ENCODE measurements at regions not wholly inside any gene's neighbourhood (a gene's known extent, or its start where the extent isn't known, plus 50 kb on each side); places are given as distances from the start of the nearest gene placed in this dataset.
"Not testable (repeated sequence)": the region's sequence is repeated elsewhere in the genome, so short reads cannot be mapped to it uniquely, and the experiment has no call there.

DNA sequence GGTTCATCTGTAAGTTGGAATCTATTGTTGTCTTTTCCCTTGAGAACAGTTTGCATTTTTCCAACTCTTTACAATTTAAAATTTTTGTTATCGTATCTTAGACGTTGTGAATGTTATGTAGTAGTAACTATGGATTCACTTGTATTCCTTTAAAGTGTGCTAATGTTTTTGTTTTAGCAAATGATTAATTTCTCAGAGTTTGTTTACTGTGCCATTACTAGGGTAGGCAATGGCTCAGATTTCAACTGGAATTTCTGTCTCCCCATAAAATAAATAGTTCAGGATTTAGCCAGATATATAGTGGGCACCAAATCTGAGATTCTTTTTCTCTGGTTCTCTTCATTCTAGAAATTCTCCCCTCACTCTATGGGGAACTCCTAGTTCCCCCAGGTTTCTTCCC is 896.5 kb downstream of the PLA2G4A start:
- WGBS (ENCODE audit: insufficient coverage, low coverage, low lambda C conversion rate, missing lambda C conversion rate), result 60% methylated on average over 2 of the region's 2 CpGs
- H3K27me3 ChIP-seq, result no peaks in the 10 kb centered on the region
- intact Hi-C loops (cut with DNase I), result no loop called here

DNA sequence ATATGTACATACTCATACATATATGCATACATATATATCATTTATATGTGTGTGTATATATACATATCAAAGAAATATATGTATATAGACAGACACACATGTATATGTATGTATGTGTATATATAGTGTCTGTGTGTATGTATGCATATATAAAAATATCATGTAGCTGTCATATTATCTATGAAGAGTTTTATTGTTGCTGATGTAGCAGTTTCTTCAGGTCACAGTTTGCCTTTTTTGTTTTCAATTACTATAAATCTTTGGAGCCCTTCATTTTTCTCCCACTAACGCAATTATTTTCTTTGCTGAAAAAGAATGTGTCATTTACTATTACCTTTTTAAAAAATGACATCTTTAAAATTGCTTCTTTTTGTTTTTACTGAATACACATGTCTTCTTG is 904.5 kb downstream of the PLA2G4A start:
- DNase-seq (no peak), ATAC-seq (no peak)
- H3K27ac ChIP-seq, result no peak overlapping the region
- no peaks in the 10 kb centered on the region for H3K4me1 ChIP-seq
- no peaks in the 10 kb centered on the region for H3K27me3 ChIP-seq
- TF ChIP-seq, protein P1, sequence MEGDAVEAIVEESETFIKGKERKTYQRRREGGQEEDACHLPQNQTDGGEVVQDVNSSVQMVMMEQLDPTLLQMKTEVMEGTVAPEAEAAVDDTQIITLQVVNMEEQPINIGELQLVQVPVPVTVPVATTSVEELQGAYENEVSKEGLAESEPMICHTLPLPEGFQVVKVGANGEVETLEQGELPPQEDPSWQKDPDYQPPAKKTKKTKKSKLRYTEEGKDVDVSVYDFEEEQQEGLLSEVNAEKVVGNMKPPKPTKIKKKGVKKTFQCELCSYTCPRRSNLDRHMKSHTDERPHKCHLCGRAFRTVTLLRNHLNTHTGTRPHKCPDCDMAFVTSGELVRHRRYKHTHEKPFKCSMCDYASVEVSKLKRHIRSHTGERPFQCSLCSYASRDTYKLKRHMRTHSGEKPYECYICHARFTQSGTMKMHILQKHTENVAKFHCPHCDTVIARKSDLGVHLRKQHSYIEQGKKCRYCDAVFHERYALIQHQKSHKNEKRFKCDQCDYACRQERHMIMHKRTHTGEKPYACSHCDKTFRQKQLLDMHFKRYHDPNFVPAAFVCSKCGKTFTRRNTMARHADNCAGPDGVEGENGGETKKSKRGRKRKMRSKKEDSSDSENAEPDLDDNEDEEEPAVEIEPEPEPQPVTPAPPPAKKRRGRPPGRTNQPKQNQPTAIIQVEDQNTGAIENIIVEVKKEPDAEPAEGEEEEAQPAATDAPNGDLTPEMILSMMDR (IDR thresholded peaks at IDR 0.05), result no peak
- TF ChIP-seq POLR2A (IDR thresholded peaks at IDR 0.05), result no peak
- 55% methylated on average over 1 of the region's 1 CpG for WGBS (ENCODE audit: insufficient coverage, low coverage, low lambda C conversion rate, missing lambda C conversion rate)
- no peak overlapping the region for H3K4me3 ChIP-seq
- no peaks in the 10 kb centered on the region for H3K36me3 ChIP-seq
- no peaks in the 10 kb centered on the region for H3K9me3 ChIP-seq
- intact Hi-C loops (cut with DNase I), result no loop called here

More for the DNA sequence above, 896.5 kb downstream of the PLA2G4A start:
- Histone ChIP-seq H3K4me1 (no peaks in the 10 kb centered on the region), H3K36me3 (no peaks in the 10 kb centered on the region), H3K4me3 (no peak overlapping the region), H3K27ac (no peak overlapping the region), H3K9me3 (no peaks in the 10 kb centered on the region)
- TF ChIP-seq, protein P1 (IDR thresholded peaks at IDR 0.05), result no peak
- DNase-seq (no peak), ATAC-seq (no peak)

DNA sequence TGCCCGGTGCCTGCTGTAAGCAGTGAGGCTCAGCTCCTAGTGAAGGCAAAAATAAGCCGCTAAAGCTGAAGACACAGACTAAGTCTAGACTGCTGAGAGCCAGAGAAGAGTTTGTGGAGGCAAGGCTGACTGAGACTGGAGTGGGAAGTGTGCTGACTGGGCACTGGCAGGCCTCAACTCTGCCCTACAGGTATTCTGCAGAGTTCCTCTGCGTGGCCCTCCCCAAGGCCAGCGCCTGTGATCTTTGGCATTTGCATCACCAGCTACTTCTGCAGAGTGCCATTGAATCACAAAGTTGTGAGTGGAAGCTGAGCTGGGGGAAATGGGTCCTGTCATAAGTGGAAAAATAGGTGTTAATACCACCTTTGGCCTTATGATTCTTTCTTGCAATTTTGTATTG is 905.7 kb downstream of the PLA2G4A start:
- H3K9me3 ChIP-seq, result no peaks in the 10 kb centered on the region
- no peak for ATAC-seq
- H3K4me3 ChIP-seq, result no peak overlapping the region
- no peaks in the 10 kb centered on the region for H3K36me3 ChIP-seq
- H3K4me1 ChIP-seq, result no peaks in the 10 kb centered on the region
- TF ChIP-seq POLR2A (IDR thresholded peaks at IDR 0.05), result no peak
- TF ChIP-seq, protein P1 (IDR thresholded peaks at IDR 0.05), result no peak
- peak in 1 of 3 donors; percentile 38 for DNase-seq
- H3K27me3 ChIP-seq, result no peaks in the 10 kb centered on the region
- intact Hi-C loops (cut with DNase I), result no loop called here
- no peak overlapping the region for H3K27ac ChIP-seq
- 74% methylated on average over 4 of the region's 4 CpGs for WGBS (ENCODE audit: insufficient coverage, low coverage, low lambda C conversion rate, missing lambda C conversion rate)

DNA sequence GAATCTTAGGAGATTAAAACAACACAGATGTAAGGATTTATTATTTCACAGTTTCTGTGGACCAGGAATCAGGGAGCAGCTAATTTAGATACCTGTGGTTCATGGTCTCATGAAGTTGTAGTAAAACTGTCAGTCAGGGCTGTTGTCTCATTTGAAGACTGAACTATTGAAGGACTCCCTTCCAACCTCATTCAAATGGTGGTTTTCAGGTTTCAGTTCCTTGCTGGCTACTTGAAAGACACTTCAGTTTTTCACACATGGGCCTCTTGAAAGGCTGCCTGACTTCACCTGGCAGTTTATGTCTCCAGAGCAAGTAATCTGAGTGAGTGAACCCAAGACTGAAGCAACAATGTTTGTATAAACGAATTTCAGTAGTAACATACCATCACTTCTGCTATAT is 915.9 kb downstream of the PLA2G4A start:
- Histone ChIP-seq H3K36me3 (no peaks in the 10 kb centered on the region), H3K4me3 (no peak overlapping the region), H3K4me1 (no peaks in the 10 kb centered on the region), H3K27me3 (no peaks in the 10 kb centered on the region), H3K9me3 (no peaks in the 10 kb centered on the region), H3K27ac (no peak overlapping the region)
- 25% methylated on average over 1 of the region's 1 CpG for WGBS (ENCODE audit: insufficient coverage, low coverage, low lambda C conversion rate, missing lambda C conversion rate)
- ATAC-seq, result no peak
- intact Hi-C loops (cut with DNase I), result no loop called here
- no peak for DNase-seq
- no peak for TF ChIP-seq POLR2A (IDR thresholded peaks at IDR 0.05)
- TF ChIP-seq, protein P1 (IDR thresholded peaks at IDR 0.05), result no peak

DNA sequence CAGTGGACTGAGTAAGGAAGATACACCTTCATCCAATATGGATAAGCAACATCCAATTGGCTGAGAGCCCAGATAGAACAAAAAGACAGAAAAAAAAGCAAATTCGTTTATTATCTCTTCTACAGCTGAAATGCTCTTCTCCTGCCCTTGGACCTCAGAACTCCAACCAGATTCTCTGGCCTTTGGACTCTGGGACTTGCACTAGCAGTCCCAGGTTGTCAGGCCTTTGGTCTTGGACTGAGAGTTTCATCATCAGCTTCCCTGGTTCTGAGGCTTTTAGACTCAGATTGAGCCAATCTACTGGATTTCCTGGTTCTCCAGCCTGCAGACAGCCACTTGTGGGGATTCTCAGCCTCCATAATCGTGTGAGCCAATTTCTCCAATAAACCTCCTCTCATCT is 926.8 kb downstream of the PLA2G4A start:
- no peak overlapping the region for H3K27ac ChIP-seq
- ATAC-seq (peak in 3 of 4 donors; percentile 48 to 90 (median 75)), DNase-seq (no peak)
- TF ChIP-seq, protein P1 (IDR thresholded peaks at IDR 0.05), result no peak
- no peak for TF ChIP-seq POLR2A (IDR thresholded peaks at IDR 0.05)
- H3K4me3 ChIP-seq, result no peak overlapping the region
- H3K4me1 ChIP-seq, result no peaks in the 10 kb centered on the region
- intact Hi-C loops (cut with DNase I), result no loop called here
- H3K9me3 ChIP-seq, result no peaks in the 10 kb centered on the region
- H3K36me3 ChIP-seq, result no peaks in the 10 kb centered on the region
- WGBS (ENCODE audit: insufficient coverage, low coverage, low lambda C conversion rate, missing lambda C conversion rate), result 23% methylated on average over 2 of the region's 2 CpGs
- H3K27me3 ChIP-seq, result no peaks in the 10 kb centered on the region

DNA sequence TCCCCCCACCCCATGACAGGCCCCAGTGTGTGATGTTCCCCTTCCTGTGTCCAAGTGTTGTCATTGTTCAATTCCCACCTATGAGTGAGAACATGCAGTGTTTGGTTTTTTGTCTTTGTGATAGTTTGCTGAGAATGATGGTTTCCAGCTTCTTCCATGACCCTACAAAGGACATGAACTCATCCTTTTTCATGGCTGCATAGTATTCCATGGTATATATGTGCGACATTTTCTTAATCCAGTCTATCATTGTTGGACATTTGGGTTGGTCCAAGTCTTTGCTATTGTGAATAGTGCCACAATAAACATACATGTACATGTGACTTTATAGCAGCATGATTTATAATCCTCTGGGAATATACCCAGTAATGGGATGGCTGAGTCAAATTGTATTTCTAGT is 927.9 kb downstream of the PLA2G4A start:
- H3K27ac ChIP-seq; H3K9me3 ChIP-seq; H3K36me3 ChIP-seq; H3K4me1 ChIP-seq; intact Hi-C loops (cut with DNase I); ATAC-seq; H3K27me3 ChIP-seq; H3K4me3 ChIP-seq; DNase-seq: not testable (repeated sequence)
- 82% methylated on average over 1 of the region's 1 CpG for WGBS (ENCODE audit: insufficient coverage, low coverage, low lambda C conversion rate, missing lambda C conversion rate)

Measured in right lobe of liver (tissue), 6 donors.